GM12891 (cell line): ENCODE measurements at regions not wholly inside any gene's neighbourhood (a gene's known extent, or its start where the extent isn't known, plus 50 kb on each side); places are given as distances from the start of the nearest gene placed in this dataset.

Experiments used
- PAX5 ChIP-seq: IDR thresholded peaks from 2 replicates; pipeline ENCODE4 v1.6.1; 2011; ENCODE audit warnings: low read length, moderate library complexity, mild to moderate bottlenecking; ENCODE audit not compliant: insufficient read depth, severe bottlenecking
- POLR2A ChIP-seq: IDR thresholded peaks from 2 replicates; pipeline ENCODE4 v1.6.1; 2011; ENCODE audit warnings: low read depth, low read length, control low read depth
- POLR2AphosphoS5 ChIP-seq: IDR thresholded peaks from 2 replicates; pipeline ENCODE4 v1.6.1; 2011; ENCODE audit warnings: low read depth, low read length, control low read depth
- POU2F2 ChIP-seq: IDR thresholded peaks from 2 replicates; pipeline ENCODE4 v1.6.1; 2011; ENCODE audit warnings: low read depth, mild to moderate bottlenecking, control low read depth, low read length, moderate library complexity
- TAF1 ChIP-seq: IDR thresholded peaks from 2 replicates; pipeline ENCODE4 v1.6.1; 2011; ENCODE audit warnings: low read depth, low read length, control low read depth

GRCh38 chr16:55076053-55076452 lies 145.4 kb downstream of the IRX5 start:
- TF ChIP-seq POLR2AphosphoS5 = no peak
- TF ChIP-seq POLR2A = no peak
- TF ChIP-seq POU2F2 = no peak
- no peak for TF ChIP-seq TAF1
- TF ChIP-seq PAX5 = no peak
